ENCODE measurements at regions not wholly inside any gene's neighbourhood (a gene's known extent, or its start where the extent isn't known, plus 50 kb on each side); places are given as distances from the start of the nearest gene placed in this dataset.

GRCh38 chr6:145278163-145278807 is 457.0 kb downstream of the EPM2A start:
- Mint-ChIP-seq H3K36me3 (no peaks in the 10 kb centered on the region), H3K9me3 (peaks cover 5% of the 10 kb centered on the region), H3K27me3 (ENCODE audit: low read depth) (no peaks in the 10 kb centered on the region), H3K4me3 (no peak overlapping the region), H3K4me1 (no peaks in the 10 kb centered on the region), H3K27ac (no peak overlapping the region)
- ChIA-PET POLR2A (no interaction called here), CTCF (no interaction called here)
- ATAC-seq (no peak), DNase-seq (ENCODE audit: low spot score) (no peak)
- TF ChIP-seq ZNF532 (CRISPR knock-in tag; IDR thresholded peaks at IDR 0.05; ENCODE audit: borderline replicate concordance) (no peak), AFF4 (CRISPR knock-in tag; IDR thresholded peaks at IDR 0.05; ENCODE audit: borderline replicate concordance) (no peak)

GRCh38 chr6:145279551-145279950 is 455.8 kb downstream of the EPM2A start:
- DNase-seq (ENCODE audit: low spot score) (no peak), ATAC-seq (no peak)
- Mint-ChIP-seq H3K27me3 (ENCODE audit: low read depth) (no peaks in the 10 kb centered on the region), H3K9me3 (peaks cover 9% of the 10 kb centered on the region), H3K4me1 (no peaks in the 10 kb centered on the region), H3K4me3 (no peak overlapping the region), H3K36me3 (no peaks in the 10 kb centered on the region), H3K27ac (no peak overlapping the region)
- ChIA-PET CTCF (no interaction called here), POLR2A (no interaction called here)
- no peak for TF ChIP-seq CREB1 (CRISPR knock-in tag; IDR thresholded peaks at IDR 0.05)
- no peak for TF ChIP-seq ZSCAN18 (CRISPR knock-in tag; IDR thresholded peaks at IDR 0.05)
- no peak for TF ChIP-seq RELA (CRISPR knock-in tag; IDR thresholded peaks at IDR 0.05; ENCODE audit: borderline replicate concordance)
- TF ChIP-seq, protein P1, sequence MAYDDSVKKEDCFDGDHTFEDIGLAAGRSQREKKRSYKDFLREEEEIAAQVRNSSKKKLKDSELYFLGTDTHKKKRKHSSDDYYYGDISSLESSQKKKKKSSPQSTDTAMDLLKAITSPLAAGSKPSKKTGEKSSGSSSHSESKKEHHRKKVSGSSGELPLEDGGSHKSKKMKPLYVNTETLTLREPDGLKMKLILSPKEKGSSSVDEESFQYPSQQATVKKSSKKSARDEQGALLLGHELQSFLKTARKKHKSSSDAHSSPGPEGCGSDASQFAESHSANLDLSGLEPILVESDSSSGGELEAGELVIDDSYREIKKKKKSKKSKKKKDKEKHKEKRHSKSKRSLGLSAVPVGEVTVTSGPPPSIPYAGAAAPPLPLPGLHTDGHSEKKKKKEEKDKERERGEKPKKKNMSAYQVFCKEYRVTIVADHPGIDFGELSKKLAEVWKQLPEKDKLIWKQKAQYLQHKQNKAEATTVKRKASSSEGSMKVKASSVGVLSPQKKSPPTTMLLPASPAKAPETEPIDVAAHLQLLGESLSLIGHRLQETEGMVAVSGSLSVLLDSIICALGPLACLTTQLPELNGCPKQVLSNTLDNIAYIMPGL (CRISPR knock-in tag; IDR thresholded peaks at IDR 0.05) = no peak
- TF ChIP-seq ZNF532 (CRISPR knock-in tag; IDR thresholded peaks at IDR 0.05; ENCODE audit: borderline replicate concordance) = no peak
- TF ChIP-seq ESRRA (CRISPR knock-in tag; IDR thresholded peaks at IDR 0.05; ENCODE audit: borderline replicate concordance) = no peak
- TF ChIP-seq CREM (CRISPR knock-in tag; IDR thresholded peaks at IDR 0.05) = no peak
- no peak for TF ChIP-seq TEAD4 (CRISPR knock-in tag; IDR thresholded peaks at IDR 0.05)
- TF ChIP-seq, protein P2, sequence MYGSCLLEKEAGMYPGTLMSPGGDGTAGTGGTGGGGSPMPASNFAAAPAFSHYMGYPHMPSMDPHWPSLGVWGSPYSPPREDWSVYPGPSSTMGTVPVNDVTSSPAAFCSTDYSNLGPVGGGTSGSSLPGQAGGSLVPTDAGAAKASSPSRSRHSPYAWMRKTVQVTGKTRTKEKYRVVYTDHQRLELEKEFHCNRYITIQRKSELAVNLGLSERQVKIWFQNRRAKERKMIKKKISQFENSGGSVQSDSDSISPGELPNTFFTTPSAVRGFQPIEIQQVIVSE (CRISPR knock-in tag; IDR thresholded peaks at IDR 0.05; ENCODE audit: borderline replicate concordance) = no peak
- no peak for TF ChIP-seq EMX1 (CRISPR knock-in tag; IDR thresholded peaks at IDR 0.05)
- TF ChIP-seq, protein P3, sequence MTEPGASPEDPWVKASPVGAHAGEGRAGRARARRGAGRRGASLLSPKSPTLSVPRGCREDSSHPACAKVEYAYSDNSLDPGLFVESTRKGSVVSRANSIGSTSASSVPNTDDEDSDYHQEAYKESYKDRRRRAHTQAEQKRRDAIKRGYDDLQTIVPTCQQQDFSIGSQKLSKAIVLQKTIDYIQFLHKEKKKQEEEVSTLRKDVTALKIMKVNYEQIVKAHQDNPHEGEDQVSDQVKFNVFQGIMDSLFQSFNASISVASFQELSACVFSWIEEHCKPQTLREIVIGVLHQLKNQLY (CRISPR knock-in tag; IDR thresholded peaks at IDR 0.05) = no peak
- TF ChIP-seq ZNF232 (CRISPR knock-in tag; IDR thresholded peaks at IDR 0.05) = no peak
- TF ChIP-seq TP53 (CRISPR knock-in tag; IDR thresholded peaks at IDR 0.05) = no peak
- no peak for TF ChIP-seq E2F1 (CRISPR knock-in tag; IDR thresholded peaks at IDR 0.05)

Data from WTC11 (cell line).